Endothelial cell of umbilical vein (primary cell): ENCODE measurements at regions not wholly inside any gene's neighbourhood (a gene's known extent, or its start where the extent isn't known, plus 50 kb on each side); places are given as distances from the start of the nearest gene placed in this dataset.

Experiments used
- EZH2 ChIP-seq: IDR thresholded peaks from 2 replicates; pipeline ENCODE4 v1.6.1; 2012; ENCODE audit warnings: borderline replicate concordance, low read depth, mild to moderate bottlenecking, moderate library complexity, low read length, inconsistent platforms; ENCODE audit not compliant: severe bottlenecking
- JUN ChIP-seq: IDR thresholded peaks from 2 replicates; pipeline ENCODE4 v1.6.1; 2011; ENCODE audit warnings: borderline replicate concordance, low read depth; ENCODE audit not compliant: insufficient read length, insufficient read depth
- POLR2A ChIP-seq: IDR thresholded peaks from 2 replicates; pipeline ENCODE4 v1.6.1; 2012; ENCODE audit warnings: low read depth, mild to moderate bottlenecking, control low read depth, low read length
- POLR2AphosphoS5 ChIP-seq: IDR thresholded peaks from 2 replicates; pipeline ENCODE4 v1.6.1; 2012; ENCODE audit warnings: low read depth, mild to moderate bottlenecking, control low read depth, low read length, moderate library complexity; ENCODE audit not compliant: insufficient read depth
- TF ChIP-seq, protein P1 (sequence below), 2 donors: IDR thresholded peaks; 1 replicate in 1 of 2; 2 replicates in 1 of 2; pipeline ENCODE4 v1.5.1; 2011; ENCODE audit warnings: low read length in 2 of 2, mild to moderate bottlenecking in 2 of 2, moderate library complexity in 2 of 2, control low read depth in 1 of 2, inconsistent platforms in 1 of 2, low read depth in 1 of 2; ENCODE audit not compliant: insufficient read depth in 1 of 2; ENCODE audit errors: extremely low read depth in 1 of 2

- TF ChIP-seq, protein P1, sequence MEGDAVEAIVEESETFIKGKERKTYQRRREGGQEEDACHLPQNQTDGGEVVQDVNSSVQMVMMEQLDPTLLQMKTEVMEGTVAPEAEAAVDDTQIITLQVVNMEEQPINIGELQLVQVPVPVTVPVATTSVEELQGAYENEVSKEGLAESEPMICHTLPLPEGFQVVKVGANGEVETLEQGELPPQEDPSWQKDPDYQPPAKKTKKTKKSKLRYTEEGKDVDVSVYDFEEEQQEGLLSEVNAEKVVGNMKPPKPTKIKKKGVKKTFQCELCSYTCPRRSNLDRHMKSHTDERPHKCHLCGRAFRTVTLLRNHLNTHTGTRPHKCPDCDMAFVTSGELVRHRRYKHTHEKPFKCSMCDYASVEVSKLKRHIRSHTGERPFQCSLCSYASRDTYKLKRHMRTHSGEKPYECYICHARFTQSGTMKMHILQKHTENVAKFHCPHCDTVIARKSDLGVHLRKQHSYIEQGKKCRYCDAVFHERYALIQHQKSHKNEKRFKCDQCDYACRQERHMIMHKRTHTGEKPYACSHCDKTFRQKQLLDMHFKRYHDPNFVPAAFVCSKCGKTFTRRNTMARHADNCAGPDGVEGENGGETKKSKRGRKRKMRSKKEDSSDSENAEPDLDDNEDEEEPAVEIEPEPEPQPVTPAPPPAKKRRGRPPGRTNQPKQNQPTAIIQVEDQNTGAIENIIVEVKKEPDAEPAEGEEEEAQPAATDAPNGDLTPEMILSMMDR (IDR thresholded peaks at IDR 0.05; ENCODE audit: extremely low read depth in 1 of 2, insufficient read depth in 1 of 2, low read depth in 1 of 2, low read length in 2 of 2): no peak
- TF ChIP-seq POLR2A (no peak), EZH2 (no peak), JUN (no peak), POLR2AphosphoS5 (no peak)
Measured at GRCh38 chr13:104447348-104447747, 1381.1 kb upstream of the SLC10A2 start.
